ENCODE measurements at regions not wholly inside any gene's neighbourhood (a gene's known extent, or its start where the extent isn't known, plus 50 kb on each side); places are given as distances from the start of the nearest gene placed in this dataset.

DNA sequence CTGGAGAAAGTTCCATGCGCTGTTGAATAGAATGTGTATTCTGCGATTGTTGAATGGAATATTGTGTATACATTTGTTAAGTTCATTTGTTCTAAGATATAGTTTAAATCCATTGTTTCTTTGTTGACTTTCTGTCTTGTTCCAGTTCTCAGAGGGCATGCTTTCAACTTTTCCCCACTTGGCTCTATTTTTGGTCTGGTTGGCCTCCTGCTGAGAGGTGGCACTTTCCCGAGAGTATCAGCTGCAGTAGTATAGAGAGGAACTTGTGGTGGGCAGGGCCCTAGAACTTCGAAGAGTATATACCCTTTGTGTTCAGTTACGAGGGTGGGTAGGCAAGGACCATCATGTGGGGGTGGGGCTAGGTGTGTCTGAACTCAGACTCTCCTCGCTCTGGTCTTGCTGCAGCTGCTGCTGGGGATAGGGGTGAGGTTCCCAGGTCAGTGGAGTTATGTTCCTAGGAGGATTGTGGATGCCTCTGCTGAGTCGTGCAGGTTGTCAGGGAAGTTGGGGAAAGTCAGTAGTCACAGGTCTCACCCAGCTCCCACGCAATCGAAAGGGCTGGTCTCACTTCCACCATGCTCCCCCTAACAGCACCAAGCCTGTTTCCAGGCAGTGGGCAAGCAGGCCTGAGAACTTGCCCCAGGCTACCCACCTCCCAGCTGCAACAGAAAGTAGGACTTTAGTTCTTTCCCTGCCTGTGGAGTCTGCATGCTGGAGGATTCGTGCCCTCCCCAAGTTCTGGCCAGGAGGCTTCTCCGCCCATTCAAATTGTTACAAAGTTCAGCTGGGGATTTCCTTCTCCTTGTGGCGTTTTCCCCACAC is 118.9 kb upstream of the SSTR4 start:
- DNase-seq (ENCODE audit: low read depth, low spot score) = no peak

DNA sequence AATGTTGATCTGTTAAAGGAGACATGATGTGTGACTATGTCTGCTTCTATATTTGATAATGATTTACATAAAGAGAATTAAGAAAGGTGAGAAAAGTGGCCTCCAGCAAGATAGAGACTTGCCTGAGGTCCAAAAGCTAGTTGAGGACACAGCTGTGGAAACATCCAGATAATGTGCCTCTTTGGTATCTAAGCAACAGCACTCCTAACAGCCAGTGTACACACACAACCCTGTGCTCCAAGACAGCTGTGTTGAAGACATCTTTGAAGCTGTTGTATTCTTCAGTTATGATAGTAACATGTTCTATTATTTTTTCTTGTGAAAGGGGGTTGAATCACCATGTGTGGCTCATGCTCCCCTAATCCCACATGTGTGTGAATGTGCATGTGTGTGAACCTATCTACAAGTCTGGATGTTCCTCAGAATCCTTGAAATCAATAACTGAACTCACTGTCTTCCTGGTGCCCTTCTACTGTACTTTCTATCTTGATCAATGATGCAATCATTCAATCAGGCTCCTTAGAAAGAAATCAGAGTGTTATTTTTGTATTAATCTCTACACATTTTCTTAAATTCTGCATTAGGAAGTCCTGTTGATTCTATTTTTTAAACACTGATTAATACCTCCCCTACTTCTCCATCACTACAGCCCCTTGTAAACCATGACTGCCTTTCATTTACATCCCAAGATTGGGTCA is 116.7 kb upstream of the SSTR4 start:
- DNase-seq (ENCODE audit: low read depth, low spot score) = no peak

DNA sequence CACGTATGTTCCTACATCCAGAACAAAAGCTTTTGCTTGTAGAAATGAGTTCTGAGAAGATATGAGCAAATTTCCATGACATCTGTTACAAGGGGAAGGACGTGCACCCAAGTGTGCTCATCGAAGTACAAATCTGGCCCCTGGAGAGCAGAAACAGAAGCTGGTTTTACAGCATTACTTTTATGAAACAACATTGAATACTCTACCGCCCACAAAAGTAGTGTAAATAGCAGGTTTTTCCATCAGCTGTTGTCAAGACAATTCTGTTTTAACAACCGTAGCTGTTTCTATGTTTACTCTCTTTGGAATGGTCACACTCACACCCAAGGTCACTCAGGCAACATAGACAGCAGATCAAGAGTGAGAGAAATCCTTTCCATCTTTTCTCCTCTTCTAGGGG is 114.2 kb upstream of the SSTR4 start:
- no peak for DNase-seq (ENCODE audit: low read depth, low spot score)

DNA sequence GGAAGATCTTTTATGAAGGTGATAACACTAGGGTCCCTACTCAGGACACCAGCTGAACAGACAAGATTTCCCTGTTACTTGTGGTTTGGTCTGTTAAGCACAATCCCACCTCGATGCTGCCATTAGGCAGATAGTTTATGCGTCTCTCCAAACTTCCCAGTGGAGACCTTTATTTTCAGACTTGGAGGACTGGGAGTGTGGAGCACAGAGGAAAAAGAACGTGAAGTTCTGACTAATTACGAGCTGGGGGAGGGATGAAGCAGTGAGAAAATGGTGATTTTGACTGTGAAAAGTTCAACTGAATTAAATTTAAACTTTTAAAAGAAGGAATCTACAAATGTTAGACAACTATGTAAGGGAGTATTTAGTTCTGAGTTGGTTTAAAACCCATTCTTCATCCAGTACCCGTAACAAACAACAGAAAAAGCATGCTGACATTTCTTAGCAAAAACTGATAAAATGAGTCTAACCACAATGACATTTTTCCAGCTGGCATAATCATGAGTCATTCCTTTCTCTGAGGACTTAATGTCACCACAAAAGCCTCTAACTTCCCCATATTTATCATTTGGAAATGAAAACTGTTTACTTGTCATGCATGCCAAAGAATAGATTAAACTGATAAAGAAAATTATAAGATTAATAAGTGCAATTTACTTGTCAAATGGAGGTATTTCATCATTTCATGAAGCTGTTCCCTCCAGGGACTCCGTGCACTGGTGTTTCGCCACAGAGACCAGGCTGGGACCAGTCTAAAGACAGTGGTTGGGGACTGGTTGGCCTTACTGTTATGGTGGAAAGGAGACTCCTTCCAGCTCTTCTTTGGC is 113.3 kb upstream of the SSTR4 start:
- no peak for DNase-seq (ENCODE audit: low read depth, low spot score)

DNA sequence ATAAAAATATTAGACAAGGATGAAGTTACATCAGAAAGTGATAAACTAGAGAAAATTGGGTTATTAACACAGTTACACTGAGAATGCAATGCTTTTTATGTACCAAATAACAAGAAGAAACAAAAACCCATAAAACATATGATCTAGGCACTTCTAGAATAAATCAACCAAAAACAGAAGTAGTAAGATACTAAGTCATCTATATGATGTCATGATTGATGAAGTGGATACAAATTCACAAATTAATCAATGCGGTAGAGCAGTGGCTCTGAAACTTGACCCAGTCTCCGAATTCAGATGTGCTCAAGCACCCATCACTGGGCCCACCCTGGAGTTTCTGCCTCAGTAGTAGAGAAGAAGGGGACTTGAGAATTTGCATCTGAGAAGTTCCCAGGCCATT is 112.1 kb upstream of the SSTR4 start:
- DNase-seq (ENCODE audit: low read depth, low spot score) = no peak

DNA sequence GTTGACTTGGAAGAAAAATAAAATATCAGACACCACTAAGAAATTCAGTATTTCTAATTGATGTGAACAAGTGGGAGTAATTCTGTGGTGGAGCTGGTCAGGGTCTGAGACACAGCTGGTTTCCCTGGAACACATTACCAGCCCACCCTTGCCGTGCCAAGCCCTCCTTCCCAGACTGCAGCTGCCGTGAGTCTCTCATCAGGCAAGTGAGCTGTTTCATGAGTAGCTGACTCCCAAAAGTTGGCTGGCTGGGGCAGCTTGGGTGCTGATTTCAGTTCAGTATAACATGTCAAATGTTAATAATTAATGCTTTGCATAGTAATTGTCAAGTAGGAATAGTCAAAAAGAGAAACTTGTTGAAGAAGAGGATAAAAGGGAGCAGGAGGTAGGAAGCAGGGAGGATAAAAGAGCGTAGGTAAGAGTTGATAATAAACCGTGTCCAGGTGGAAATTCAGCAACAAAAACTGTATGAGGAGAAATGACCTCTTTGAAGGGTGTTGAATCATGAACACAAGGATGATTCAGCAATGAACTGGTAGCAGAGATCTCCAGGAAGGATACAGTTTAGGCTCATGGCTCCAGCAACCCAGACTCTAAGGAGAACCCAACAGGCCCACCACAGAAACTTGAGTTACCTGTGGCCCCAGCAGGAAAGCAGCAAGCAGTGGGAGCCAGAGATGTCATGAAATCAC is 110.9 kb upstream of the SSTR4 start:
- DNase-seq (ENCODE audit: low read depth, low spot score) = no peak

DNA sequence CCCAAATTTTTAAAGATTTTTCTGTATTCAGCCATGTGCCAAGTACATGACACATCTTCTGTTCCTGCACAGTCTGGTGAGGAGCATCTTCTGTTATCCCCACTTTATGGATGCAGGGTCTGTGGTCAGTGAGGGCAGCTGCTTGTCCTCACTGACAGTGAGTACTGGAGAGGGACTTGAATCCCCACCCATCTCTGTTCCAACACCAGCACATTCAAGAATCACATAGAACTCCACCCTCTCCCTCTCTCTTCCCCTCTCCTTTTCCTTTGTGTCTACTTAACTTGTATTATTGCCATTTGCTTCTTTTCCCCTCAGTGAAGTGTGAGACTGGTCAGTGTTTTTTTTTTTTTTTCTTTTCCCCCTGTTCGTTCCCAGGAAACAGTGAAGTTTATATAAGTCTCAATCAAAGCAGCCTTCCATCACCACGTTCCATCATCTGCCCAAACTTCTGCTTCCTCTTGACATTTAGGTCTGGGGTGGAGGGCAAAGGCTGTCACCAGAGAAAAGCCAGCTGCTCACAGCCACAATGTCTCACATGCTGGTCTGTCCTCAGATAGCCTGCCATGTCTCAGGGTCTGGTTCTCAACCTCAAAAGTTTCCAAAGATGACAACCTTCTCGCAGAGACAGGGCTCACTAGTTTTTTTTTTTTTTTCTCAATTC is 110.0 kb upstream of the SSTR4 start:
- no peak for DNase-seq (ENCODE audit: low read depth, low spot score)

DNA sequence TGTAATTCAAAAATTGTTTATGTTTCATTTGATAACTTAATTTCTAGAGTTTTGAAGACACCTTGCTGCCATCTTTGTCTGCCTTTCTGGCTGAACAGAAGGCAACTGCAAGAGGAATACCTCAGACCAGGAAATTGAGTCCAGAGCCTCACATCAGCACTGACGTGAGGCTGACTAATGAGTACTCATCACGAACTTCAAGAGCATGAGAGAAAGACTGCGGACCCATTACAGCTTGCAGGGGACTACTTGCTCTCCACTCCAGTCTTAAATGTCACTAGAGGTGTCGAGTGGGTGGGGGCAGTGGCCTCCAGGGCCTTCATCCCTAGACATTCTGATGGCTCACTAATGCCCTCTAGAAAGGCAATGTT is 109.5 kb upstream of the SSTR4 start:
- no peak for DNase-seq (ENCODE audit: low read depth, low spot score)

DNA sequence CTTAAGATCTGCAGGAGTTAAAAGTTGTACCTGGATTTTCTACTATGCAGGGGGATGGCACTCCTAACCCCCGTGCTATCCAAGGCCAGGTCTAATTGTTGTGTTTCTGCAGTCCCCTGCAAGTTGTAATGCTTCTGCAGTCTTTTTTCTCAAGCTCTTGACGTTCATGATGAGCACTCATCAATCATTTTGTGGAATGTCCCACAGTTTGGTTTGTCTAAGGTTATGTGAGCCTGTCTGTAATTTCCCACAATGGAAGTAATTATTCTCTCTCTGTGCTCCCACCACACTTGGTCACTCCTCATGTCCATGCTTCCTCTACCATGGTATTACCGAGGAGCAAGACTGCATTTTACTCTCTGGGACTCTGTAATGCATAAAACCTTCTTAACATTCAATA is 107.6 kb upstream of the SSTR4 start:
- DNase-seq (ENCODE audit: low read depth, low spot score) = no peak

DNA sequence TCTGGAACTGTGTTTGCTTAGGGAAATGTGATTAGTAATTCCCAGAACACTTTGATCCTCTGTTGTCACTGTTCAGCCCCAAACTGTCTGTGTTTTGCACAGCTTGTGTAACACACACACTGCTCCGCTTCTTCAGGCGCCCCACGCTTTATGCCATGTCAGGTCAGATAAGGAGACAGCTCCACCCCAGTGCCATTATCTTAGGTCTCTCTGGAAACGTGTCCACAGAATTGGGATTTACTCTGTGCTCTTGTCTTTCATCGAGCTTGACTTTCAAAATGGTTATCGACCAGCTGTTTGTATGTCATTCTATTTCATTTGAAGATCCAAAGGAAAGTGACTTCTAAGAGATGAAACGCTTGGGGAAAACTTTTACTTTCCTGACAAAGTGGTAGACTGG is 106.4 kb upstream of the SSTR4 start:
- DNase-seq (ENCODE audit: low read depth, low spot score) = no peak

DNA sequence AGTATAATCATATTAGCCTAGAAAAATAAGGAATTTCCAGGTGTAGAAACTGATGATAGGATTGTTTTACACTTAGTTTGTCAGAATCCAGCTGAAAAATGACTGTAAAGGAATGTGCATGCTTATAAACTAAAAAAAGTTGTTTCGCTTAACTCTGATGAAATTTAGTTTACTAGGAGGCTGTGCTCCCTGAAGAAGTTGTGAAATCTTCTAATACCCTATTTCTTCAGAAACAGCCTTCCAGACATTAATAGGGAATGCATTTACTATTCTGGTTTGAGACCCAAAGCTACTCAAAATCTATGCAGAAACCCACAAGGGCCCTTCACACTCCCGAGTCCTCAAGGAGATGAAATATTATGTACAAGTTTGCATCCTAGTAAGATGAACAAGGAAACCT is 105.5 kb upstream of the SSTR4 start:
- DNase-seq (ENCODE audit: low read depth, low spot score) = no peak

DNA sequence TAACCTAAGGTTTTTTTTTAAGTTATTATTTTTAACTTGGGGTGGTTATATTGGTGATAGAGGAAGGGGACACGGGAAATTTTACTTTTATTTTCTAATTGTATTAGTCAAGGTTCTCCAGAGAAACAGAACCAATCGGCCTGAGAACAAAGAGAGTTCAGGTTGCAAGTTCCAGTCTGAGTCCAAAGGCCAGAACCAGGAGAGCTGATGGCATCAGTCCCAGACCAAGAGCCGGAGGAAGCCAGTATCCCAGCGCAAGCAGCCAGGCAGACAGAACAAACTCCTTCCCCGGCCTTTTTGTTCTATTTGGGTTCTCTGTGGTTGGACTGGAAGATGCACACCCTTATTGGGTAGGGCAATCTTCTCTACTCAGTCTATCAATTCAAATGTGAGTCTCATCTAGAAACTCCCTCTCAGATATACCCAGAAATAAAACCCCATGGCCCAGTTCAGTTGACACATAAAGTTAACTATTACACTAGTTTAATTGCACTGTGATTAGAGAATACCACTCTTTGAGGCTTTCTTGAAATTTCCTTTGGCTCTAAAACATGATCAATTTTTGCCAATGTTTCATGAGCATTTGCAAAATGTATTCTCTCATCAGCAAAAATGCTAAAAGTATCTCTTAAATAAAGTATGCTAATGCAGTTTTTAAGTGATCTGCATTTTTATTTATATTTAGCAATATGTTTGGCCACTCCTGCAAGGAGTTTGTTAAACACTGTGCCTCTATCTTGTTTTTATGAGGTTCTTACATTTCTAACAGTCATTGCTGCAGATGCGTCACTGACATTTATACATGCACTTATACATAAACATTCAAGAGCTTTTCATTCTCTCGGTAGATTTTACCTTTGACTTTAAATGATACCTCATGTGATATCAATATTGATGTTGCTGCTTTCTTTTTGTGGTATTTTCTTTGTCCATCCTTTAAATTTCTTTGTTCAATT is 103.2 kb upstream of the SSTR4 start:
- DNase-seq (ENCODE audit: low read depth, low spot score) = no peak

DNA sequence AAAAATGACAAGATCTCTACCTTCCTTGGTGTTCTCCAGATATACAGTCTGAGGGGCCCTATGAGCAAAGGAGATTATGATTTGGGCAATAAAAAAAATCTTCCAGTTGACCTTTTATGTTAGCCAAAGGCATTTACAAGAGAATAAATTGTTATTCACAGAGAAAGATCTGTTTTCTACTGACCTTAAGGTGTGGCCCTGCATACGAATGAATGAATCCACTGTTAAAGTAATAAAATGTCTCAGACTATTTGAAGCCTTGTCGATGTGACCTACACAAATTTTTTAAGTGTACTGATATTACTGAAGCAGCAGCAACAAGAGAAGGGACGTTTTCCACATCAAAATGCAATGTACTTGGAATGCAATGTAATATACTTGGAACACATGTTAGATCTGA is 95.9 kb upstream of the SSTR4 start:
- DNase-seq (ENCODE audit: low read depth, low spot score) = no peak

DNA sequence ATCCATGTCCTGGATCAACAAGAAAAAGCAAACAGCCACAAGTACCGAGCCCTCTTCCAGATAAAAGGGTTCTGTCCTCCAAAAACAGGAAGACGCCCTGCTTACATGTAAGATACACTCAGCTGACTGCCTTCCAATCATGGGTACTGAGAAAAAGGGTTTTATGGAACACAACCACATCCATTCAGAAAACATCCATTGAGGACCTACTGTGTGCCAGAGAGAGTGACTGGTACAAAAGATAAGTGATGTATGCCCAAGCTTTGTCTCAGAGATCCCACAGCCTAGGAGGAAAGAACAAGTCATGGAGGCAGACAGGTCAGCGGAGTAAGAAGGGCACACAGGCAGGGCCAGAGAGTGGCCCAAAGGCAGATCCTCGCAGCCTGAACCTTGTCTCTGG is 94.8 kb upstream of the SSTR4 start:
- DNase-seq (ENCODE audit: low read depth, low spot score) = no peak

DNA sequence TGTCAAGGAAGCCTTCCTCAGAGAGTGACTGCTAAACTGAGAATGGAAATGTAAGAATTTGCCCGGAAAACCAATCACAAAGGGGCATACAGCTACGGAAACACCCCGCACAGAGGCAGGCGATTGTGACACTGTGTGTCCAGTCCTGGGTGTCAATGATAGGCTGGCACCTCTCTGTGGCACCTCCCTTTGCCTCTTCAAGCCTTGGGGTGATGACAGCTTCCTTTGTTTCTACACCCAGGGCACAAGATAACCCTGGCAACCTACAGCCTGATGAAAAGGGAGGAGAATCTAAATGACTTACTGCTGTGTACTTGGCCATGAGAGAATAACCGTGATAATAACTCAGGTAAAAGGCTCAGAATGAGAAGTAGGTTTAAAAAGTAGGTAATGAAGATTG is 93.6 kb upstream of the SSTR4 start:
- DNase-seq (ENCODE audit: low read depth, low spot score) = no peak

DNA sequence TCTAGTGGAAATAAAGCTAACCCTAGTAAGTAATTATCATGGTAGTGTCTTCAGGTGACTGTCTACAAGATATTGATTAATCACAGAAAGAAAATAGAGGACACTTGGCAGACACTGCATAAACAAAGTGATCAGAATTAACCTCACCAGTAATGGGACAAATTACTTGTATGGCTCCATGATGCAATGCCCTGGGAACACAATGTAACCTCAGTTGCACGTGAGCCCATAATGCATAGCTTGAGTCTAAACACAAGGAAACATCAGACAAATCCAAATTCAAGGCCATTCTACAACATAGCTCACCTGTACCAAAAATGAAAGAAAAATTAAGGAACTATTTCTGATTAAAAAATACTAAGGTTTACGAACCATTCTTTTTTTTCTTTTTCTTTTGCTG is 92.4 kb upstream of the SSTR4 start:
- no peak for DNase-seq (ENCODE audit: low read depth, low spot score)

DNA sequence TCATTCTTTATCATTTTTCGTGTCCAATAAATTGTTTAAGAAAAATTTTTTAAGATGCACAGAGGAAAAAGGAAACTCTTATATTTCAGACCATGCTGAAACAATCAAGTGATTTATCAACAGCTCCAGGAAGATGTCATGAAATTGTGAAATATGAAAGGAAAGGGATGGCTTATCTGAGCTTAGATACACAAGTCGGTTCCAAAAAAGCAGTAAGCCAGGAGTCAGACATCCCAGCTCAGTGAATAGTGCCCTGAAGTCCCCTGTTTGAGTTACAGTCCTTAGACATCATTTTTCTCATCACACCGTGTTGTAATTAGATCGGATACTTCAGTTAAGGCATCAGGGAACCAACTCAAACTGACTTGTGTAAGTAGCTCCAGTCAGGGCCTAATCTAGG is 91.0 kb upstream of the SSTR4 start:
- DNase-seq (ENCODE audit: low read depth, low spot score) = no peak

DNA sequence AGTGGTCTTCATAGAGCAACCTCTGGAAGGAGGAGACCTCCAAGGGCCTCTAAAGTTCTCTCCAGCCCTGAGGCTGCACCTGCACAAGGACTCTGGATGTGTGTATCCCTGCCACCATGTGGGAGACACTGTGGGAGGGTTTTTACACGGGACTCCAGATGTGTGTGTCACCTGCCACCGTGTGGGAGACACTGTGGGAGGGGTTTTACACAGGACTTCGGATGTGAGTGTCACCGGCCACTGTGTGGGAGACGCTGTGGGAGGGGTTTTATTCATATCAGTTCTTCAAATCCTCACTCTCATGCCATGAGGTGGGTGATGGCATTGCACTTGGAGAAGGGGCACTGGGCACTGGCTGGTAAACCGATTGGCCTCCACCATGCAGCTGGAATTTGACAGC is 90.2 kb upstream of the SSTR4 start:
- DNase-seq (ENCODE audit: low read depth, low spot score) = no peak

DNA sequence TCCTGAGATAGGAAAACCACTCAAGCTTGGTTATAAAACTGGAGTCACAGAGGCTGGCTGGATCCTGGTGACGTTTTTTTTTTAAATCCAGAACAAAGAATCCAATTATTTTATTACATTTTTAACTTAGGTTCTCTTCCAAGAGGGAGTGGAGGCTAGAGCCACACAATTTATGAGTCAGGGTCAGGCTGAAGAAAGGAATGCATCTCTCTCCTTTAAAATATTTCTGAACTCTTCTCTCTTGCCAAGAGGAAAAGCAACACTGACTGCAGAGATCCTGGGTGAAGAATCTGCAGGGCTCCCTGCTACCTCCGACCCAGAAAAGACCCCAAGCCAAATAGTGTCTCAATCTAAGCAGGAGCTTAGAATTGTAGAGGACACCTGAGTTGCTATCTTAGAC is 88.5 kb upstream of the SSTR4 start:
- DNase-seq (ENCODE audit: low read depth, low spot score) = no peak

Data from iPS DF 19.7 (cell line).